ENCODE measurements at regions not wholly inside any gene's neighbourhood (a gene's known extent, or its start where the extent isn't known, plus 50 kb on each side); places are given as distances from the start of the nearest gene placed in this dataset.

DNA sequence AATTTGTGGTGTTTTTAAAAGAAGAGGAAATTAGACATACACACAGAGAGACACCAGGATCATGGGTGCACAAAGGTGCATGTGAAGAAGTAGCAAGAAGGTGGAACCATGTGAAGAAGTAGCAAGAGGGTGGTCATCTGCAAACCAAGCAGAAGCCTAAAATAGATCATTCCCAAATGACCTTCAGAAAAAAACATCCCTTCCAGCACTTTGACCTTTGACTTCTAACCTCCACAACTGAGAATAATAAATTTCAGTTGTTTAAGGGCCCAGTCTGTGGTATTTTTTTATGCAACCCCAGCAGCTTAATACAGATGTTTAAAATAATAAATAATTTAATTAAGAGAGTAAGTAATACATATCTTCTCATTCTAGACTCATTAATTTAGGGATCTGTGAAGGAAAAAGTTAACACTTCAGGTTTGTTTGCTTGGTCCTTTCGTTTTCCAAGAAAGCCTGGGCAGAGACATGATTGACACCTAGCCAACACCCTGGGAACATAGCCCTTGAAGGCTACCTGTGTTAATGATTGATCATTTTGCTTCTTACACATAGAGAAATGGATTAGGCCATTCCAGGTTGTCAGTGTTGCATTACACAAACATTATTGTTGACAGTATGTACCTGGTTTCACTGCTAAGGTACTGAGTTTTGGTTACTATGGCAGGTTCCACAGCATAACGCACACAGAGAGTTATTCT, 1331.2 kb upstream of the GBE1 start:
- Histone ChIP-seq H3K4me3 (no peak overlapping the region), H3K36me3 (no peaks in the 10 kb centered on the region), H3K27me3 (ENCODE audit: low read depth) (no peaks in the 10 kb centered on the region), H3K4me1 (no peaks in the 10 kb centered on the region), H3K27ac (no peak overlapping the region), H3K9me3 (no peaks in the 10 kb centered on the region)
- DNase-seq (no peak), ATAC-seq (peak; percentile 68 to 70)
- TF ChIP-seq, protein P1, sequence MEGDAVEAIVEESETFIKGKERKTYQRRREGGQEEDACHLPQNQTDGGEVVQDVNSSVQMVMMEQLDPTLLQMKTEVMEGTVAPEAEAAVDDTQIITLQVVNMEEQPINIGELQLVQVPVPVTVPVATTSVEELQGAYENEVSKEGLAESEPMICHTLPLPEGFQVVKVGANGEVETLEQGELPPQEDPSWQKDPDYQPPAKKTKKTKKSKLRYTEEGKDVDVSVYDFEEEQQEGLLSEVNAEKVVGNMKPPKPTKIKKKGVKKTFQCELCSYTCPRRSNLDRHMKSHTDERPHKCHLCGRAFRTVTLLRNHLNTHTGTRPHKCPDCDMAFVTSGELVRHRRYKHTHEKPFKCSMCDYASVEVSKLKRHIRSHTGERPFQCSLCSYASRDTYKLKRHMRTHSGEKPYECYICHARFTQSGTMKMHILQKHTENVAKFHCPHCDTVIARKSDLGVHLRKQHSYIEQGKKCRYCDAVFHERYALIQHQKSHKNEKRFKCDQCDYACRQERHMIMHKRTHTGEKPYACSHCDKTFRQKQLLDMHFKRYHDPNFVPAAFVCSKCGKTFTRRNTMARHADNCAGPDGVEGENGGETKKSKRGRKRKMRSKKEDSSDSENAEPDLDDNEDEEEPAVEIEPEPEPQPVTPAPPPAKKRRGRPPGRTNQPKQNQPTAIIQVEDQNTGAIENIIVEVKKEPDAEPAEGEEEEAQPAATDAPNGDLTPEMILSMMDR (IDR thresholded peaks at IDR 0.05) = no peak
- intact Hi-C loops (cut with DNase I) = no loop called here

DNA sequence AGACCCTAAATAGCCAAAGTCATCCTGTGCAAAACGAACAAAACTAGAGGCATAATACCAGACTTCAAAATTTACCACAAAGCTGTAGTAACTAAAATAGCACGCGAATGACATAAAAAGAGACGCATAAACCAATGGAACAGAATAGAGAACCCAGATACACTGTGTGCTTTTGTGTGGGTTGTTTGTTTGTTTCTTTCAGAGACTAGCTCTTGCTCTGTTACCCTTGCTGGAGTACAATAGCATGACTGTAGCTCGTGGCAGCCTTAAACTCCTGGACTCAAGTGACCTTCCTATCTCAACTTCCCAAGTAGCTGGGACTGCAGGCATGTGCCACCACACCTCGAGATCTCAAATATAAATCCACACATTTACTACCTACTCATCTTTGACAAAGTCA, 1314.6 kb upstream of the GBE1 start:
- TF ChIP-seq, protein P1 (IDR thresholded peaks at IDR 0.05) = no peak
- ATAC-seq (no peak), DNase-seq (no peak)
- Histone ChIP-seq H3K4me1 (no peaks in the 10 kb centered on the region), H3K27ac (no peak overlapping the region), H3K9me3 (no peaks in the 10 kb centered on the region), H3K27me3 (ENCODE audit: low read depth) (no peaks in the 10 kb centered on the region), H3K36me3 (no peaks in the 10 kb centered on the region), H3K4me3 (no peak overlapping the region)
- intact Hi-C loops (cut with DNase I) = no loop called here

DNA sequence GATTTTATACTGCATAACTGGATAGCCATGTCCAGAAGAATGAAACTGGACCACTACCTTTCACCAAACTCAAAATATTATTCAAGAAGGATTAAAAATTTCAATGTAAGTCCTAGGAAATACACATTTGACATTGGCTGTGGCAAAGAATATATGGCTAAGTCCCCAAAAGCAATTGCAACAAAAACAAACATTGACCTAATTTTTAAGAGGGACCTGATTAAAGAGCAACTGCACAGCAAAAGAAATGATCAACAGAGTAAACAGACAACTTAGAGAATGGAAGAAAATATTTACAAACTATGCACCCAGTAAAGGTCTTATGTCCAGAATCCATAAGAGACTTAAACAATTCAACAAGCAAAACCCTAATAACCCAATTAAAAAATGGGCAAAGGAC, 1313.0 kb upstream of the GBE1 start:
- Histone ChIP-seq H3K4me1 (no peaks in the 10 kb centered on the region), H3K27ac (no peak overlapping the region), H3K9me3 (no peaks in the 10 kb centered on the region), H3K4me3 (no peak overlapping the region), H3K27me3 (ENCODE audit: low read depth) (no peaks in the 10 kb centered on the region), H3K36me3 (no peaks in the 10 kb centered on the region)
- intact Hi-C loops (cut with DNase I) = no loop called here
- ATAC-seq (no peak), DNase-seq (no peak)
- TF ChIP-seq, protein P1 (IDR thresholded peaks at IDR 0.05) = no peak

DNA sequence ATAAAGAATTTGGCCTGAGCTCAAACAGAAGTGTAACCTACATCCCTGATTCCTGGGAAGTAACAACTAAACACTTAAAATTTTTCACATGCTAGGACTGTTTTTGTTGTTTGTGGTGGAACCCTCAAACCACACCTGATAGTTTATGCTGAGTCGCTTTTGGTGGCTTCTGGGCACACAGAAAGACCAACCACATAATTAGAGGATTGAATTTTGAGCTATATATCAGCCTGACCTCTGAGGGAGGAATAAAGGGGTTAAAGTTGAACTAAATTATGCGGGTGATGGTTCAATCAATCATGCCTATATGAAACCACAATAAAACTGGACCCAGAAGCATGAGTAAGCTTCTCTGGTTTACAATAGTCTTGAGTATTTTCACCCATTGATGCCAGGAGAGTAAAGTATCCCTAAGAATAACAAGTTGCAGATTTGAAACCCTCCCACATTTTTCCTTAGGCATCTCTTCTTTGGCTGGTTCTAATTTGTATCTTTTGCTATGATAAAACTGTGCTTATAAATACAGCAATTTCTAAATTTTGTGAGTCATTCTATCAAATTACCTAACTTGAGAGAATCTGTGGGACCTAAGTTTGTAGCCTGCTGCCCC, 1304.5 kb upstream of the GBE1 start:
- intact Hi-C loops (cut with DNase I) = no loop called here
- no peak for ATAC-seq
- H3K36me3 ChIP-seq = no peaks in the 10 kb centered on the region

DNA sequence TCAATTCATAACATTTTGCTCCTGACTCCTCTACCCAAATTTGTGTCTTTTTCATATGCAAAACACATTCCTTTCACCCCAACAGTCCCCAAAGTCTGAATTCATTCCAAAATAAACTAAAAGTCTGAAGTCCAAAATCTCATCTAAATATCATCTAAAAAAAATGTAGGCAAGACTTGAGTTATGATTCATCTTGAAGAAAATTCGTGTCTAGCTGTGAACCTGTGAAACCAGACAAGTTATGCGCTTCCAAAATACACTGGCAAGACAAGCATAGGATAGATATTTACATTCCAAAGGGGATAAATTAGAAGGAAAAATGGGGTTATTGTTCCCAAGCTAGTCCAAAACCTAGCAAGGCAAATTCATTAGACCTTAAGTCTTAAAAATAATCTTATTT, 1302.0 kb upstream of the GBE1 start:
- Histone ChIP-seq H3K36me3 (no peaks in the 10 kb centered on the region), H3K27ac (no peak overlapping the region), H3K27me3 (ENCODE audit: low read depth) (no peaks in the 10 kb centered on the region), H3K4me3 (no peak overlapping the region), H3K4me1 (no peaks in the 10 kb centered on the region), H3K9me3 (peaks cover 8% of the 10 kb centered on the region)
- ATAC-seq (no peak), DNase-seq (no peak)
- TF ChIP-seq, protein P1 (IDR thresholded peaks at IDR 0.05) = no peak
- intact Hi-C loops (cut with DNase I) = no loop called here

More for the DNA sequence above, 1304.5 kb upstream of the GBE1 start:
- TF ChIP-seq, protein P1 (IDR thresholded peaks at IDR 0.05) = no peak
- H3K9me3 ChIP-seq = peaks cover 8% of the 10 kb centered on the region
- H3K27ac ChIP-seq = no peak overlapping the region
- H3K4me1 ChIP-seq = no peaks in the 10 kb centered on the region
- no peak for DNase-seq
- H3K4me3 ChIP-seq = no peak overlapping the region
- no peaks in the 10 kb centered on the region for H3K27me3 ChIP-seq (ENCODE audit: low read depth)
